ENCODE measurements at regions not wholly inside any gene's neighbourhood (a gene's known extent, or its start where the extent isn't known, plus 50 kb on each side); places are given as distances from the start of the nearest gene placed in this dataset.

GRCh38 chr15:100810831-100811230 lies 68.8 kb upstream of the ALDH1A3 start:
- no peak for TF ChIP-seq CTCF (IDR thresholded peaks at IDR 0.05 in 2 of 3, conservative IDR thresholded peaks at IDR 0.05 in 1 of 3; ENCODE audit: control insufficient read depth in 2 of 3, extremely low read depth in 1 of 3, insufficient read depth in 1 of 3, low read depth in 3 of 3, low read length in 3 of 3)
- TF ChIP-seq ZBTB33 (IDR thresholded peaks at IDR 0.05) = no peak
- no peak for TF ChIP-seq NFIC (IDR thresholded peaks at IDR 0.05; ENCODE audit: low read depth, low read length)
- TF ChIP-seq ESRRA (IDR thresholded peaks at IDR 0.05; ENCODE audit: low read length) = no peak
- no peak for TF ChIP-seq ZNF24 (IDR thresholded peaks at IDR 0.05)
- no peak for TF ChIP-seq CHD2 (IDR thresholded peaks at IDR 0.05; ENCODE audit: borderline replicate concordance, low read depth, low read length)
- TF ChIP-seq MYC (IDR thresholded peaks at IDR 0.05; ENCODE audit: insufficient read depth, insufficient read length, insufficient replicate concordance, low read length, severe bottlenecking) = no peak
- no peak for TF ChIP-seq JUND (IDR thresholded peaks at IDR 0.05; ENCODE audit: low read depth, low read length)
- TF ChIP-seq REST (IDR thresholded peaks at IDR 0.05; ENCODE audit: low read depth, low read length) = no peak

All from GM12878 (cell line).